CD4-positive, alpha-beta T cell treated with Interleukin-15 for 1 hour (primary cell): ENCODE measurements at regions not wholly inside any gene's neighbourhood (a gene's known extent, or its start where the extent isn't known, plus 50 kb on each side); places are given as distances from the start of the nearest gene placed in this dataset.

ENCODE experiments used
- DNase-seq: peaks from one replicate; pipeline ENCODE4 v3.0.0-alpha.2; 2020

DNA sequence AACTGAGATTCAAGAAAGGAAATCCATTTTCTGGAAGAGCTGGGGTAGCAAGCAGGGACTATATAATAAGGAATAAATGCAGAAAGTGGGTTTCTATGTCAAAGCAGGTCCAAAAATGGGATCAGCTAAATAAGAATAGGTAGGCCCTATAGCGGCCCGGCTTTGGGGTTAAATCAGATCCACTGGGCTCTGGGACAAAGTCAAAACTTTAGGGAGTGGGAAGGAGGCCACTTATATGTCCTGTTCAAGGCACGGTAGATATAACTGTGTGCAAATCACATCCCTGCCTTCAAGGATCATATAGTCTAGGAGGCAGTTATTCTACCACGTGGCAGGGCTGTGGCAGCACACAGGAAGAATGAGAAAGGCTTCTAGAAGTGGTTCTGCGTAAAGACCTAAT lies 191.4 kb upstream of the CDYL start:
- no peak for DNase-seq

DNA sequence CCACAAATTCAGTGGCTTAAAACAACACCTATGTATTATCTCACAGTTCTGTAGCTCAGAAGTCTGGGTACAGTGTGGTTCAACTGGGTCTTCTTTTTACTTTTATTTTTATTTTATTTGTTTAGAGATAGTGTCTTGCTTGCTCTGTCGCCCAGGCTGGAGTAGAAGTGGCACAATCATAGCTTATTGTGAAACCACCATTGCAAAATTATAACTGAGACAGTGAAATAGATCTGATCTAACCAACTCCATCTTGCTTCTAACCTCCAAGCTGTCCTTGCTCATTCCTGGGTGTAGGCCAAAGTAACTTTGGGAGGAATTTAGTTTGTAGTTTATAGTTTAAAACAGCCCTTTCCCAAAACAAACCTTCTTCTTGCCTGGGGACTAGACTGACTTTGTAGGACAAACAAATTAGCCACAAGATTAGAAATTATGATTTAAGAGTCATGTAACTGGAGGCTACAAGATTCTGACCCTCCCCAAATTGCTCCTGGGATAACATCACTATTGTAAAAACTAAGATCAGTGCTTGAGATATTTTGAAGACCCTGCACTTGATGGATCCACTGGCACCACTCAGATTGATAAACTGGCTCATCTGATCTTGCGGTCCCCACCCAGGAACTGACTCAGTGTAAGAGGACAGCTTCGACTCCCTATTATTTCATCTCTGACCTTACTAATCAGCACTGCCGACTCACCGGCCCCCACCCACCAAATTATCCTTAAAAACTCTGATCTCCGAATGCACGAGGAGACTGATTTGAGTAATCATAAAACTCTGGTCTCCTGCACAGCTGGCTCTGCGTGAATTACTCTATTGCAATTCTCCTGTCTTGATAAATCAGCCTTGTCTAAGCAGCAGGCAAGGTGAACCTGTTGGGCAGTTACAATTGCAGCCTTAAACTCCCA lies 193.4 kb upstream of the CDYL start:
- DNase-seq: no peak

DNA sequence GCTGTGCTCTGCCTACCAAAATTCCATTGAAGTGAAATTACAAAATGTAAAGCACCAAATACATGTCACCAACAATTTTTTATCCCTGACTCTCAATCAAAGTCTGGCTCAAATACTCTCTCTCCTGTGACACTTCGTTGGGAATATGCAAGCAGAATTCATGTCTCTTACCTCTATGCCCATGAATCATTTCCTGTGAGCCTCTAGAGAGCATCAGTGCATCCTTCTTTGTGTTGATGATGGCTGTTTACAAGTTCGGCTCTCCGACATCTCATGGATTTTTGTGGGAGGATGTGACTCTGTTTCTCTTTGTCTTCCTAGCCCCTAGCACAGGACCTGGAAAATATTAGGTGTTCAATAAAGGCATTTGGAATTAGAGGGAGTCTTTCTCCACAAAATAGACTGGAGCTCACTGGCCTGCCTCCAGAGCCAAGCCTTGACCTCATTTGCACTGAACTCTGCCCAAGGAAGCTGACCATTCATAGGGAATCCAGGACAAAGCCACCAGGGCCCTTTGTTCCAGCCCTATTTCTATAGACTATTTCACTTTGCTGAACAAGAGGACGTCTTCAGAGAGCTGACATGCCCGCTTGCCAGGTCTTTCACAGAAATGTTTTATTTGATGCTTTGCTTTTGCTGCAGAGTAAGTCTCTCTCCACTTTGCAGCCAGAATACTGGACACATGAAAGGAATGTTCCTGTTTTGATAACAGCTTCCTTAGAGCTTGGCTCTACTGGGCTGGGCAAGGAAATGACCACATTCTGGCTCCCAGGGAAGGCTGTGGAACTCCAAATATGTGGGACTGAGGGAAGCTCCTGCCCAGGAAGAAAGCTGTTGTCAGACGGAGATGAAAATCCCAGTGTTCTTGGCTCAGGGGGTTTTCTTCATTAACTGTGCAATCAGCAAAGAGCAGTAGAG lies 194.5 kb upstream of the CDYL start:
- DNase-seq: no peak

- no peak for DNase-seq
Observed at GRCh38 chr6:4580361-4580760, 195.8 kb upstream of the CDYL start.

DNA sequence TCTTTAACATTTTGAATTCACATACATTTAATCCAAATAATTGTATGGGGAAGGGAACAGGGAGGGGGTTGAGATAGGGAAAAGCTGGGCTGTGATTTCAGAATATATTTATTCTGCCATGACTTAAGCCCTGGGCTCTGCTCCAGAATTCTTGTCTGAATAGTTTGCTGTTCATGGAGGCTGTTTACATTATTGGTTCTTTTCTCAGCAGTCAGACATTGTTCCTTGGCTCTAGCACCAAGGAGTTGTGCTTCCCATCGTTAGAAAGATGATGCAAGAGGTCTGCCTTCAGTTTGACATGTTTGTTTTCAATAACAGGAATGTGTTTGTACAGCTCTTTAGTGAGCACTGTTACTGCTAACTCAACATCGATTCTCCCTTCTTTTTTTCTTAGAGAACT lies 198.8 kb upstream of the CDYL start:
- no peak for DNase-seq

DNA sequence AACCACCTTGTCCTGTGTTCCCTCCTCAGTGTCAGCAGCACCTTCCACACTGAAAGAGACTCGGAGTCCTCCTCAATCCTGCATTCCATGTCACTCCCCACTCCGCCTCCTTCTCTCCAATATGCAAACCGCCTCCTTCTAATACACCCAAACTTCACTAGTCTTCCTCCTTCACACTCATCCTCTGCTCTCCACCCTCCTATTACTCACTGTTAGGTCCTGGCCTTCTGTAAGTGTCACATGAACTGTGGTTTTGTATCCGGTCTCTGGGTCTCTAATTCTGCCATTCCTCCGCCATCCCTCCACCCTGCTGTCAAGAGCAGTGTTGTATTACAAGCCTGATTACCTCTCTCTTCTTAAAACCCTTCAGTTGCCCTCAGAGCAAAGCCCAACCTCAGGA lies 200.5 kb upstream of the CDYL start:
- DNase-seq: no peak

GRCh38 chr6:4574007-4574406 lies 202.2 kb upstream of the CDYL start:
- no peak for DNase-seq

GRCh38 chr6:4571011-4571410 lies 205.2 kb upstream of the CDYL start:
- DNase-seq: no peak

DNA sequence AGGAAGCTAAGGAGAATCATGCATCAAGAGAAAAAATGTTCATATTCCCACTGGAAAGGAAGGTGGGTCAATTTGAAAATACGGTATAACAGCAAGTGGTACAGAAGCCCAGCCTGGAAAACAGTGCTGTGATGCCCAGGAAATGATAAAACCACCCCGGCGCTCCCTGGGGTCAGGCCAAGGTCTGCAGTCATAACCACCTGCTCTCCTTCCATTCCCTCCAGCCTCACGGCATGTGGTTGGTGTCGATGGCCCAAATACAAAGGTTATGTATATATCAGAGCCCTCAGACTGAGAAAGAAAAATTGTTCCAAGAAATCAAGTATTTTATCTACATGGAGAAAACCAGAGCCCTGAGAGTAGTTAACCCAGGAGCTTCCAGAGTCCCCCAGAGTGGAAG lies 208.1 kb upstream of the CDYL start:
- DNase-seq: no peak

- no peak for DNase-seq
Observed at GRCh38 chr6:4567141-4567540, 209.1 kb upstream of the CDYL start.

DNA sequence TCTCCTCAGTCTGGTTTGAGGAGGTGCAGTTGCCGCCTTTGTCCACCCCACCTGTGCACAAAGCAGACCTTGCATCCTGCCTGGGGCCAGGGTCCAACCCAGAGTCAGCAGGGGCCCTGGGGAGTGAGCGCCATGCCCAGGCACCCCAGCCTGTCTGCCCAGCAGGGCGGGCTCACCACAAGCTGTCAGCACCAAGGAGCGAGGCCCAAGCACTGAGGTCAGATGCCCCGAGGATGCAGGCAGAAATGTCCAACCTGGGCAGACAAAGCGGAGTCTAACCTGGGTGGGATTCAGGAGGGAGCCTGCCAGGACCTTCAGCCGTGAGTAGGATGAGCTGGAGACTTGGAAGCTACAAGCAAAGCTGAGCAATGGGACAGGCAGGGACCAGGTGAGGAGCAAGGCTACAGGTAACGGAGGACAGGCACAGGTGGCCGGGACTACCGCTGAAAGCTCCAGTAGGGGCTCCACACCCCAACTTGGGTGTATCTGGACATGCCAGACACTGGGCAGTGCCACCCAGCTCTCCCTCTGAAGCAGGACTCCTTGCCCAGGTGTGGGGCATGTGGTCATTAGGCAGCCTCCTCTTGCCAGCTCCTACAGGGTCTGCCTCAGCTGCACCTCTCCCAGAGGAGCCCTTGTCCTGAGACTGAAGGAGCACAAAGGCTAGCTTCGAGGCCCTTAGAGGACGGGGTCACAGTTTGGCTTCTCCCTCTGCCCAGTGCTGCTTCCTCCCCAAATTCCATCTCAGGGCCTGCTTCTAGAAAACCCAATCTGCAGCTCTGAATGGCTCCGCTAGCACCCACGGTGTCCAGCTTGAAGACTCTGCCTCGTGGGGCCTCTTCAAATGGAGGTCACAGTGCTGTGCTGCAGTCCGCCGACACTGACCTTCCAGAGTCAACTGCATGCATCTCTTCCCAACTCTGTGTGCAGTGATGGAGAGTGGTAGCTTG lies 210.6 kb upstream of the CDYL start:
- no peak for DNase-seq

GRCh38 chr6:4564801-4565271 lies 211.4 kb upstream of the CDYL start:
- DNase-seq: no peak

DNA sequence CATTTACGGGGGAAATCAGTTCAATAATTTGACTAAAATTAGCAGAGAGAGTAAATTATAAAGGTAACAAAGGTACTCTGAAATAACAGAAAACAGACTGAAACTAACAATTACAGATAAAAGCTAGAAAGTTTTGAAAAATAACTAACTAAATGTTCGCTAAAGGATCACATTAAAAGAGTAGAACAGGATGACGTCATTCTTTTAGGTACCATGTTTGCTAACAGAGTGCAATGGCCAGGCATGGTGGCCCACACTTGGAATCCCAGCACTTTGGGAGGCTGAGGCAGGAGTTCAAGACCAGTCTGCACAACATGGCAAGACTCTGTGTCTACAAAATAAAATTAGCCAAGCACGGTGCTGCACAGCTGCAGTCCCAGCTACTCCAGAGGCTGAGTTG lies 212.3 kb upstream of the CDYL start:
- no peak for DNase-seq

DNA sequence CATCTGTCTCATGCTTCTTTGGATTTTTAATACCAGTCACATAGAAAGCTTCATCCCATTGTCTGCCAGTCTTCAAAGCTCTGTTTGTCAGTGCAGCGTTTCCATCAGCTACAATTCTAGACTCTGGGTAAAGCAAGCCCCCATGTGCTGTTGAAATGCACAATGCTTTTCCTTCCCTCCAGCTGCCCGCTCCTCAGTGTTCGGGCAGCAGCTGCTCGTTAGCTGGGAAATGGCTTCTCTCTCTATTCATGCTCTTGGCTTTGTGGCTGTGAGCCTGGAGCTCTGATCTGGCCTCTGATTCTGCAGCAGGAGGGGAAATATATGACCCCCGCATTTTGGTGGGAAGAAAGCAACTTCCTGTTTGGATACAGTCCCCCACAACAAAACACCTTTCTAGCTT lies 213.0 kb upstream of the CDYL start:
- no peak for DNase-seq

- DNase-seq: no peak
Observed at GRCh38 chr6:4561773-4562400, 214.3 kb upstream of the CDYL start.

GRCh38 chr6:4561078-4561435 lies 215.1 kb upstream of the CDYL start:
- no peak for DNase-seq

- no peak for DNase-seq
Observed at GRCh38 chr6:4560221-4561077, 215.8 kb upstream of the CDYL start.

DNA sequence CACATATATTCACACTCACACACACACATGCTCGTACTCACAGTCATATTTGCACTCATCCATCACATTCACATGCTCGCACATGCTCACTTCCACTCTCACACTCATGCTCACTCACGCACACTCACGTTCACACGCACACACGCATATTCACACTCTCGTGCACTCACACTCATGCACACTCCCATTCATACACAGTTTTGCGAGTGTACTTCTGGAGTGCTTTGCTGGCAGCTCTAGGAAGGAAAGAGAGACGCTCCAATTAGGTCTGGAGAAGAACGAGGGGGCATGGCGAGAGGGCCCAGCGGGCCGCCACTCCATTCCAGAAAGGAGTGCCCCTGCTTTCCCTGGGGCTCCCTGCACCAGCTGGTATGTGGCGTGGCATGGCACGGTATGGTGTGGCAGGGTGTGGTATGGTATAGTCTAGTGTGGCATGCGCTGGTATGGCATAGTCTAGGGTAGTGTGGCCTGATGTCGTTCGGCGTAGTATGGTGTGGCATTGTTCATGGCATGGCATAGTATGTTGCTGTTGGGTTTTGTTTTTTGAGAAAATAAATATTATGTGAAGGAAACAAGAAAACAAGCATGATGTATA lies 216.8 kb upstream of the CDYL start:
- no peak for DNase-seq

DNA sequence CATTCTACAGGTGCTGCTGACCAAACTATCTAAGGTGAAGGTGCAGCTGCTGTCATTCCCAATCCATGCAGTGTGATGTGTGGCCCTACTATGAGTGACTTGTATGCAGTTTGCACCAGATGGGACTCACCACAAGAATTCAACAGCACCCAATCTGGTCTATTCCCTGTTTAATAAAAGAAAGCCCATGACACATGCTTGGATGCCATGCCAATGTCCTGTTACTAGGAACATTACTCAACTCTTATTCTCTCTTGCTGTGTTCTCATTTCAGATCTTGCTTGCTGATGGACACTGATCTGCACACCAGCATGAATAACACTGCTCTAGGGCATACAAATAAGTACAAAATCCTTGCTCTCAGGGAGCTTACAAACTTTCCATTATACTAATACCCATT lies 221.6 kb upstream of the CDYL start:
- DNase-seq: no peak

DNA sequence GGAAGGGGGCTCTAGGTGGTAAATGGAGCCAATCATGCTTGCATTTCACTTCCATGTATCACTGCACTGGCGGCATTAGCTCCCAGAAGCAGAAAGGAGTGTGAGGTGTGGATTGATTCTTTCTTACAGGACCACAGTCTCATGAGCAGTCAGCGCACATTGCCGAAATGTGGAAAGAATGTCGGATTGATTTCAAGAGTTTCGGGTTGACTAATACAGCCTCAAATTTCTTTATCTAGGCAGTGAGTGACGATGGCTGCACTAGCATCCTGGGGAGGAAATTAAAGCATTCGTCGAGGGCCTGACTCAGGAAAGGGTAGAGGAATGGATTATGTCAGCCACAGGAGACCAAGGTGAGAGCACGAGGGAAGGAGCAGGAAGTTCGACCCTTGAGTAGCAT lies 222.8 kb upstream of the CDYL start:
- DNase-seq: no peak

- no peak for DNase-seq
Observed at GRCh38 chr6:4550227-4550597, 226.0 kb upstream of the CDYL start.
